ENCODE measurements at regions not wholly inside any gene's neighbourhood (a gene's known extent, or its start where the extent isn't known, plus 50 kb on each side); places are given as distances from the start of the nearest gene placed in this dataset.

DNA sequence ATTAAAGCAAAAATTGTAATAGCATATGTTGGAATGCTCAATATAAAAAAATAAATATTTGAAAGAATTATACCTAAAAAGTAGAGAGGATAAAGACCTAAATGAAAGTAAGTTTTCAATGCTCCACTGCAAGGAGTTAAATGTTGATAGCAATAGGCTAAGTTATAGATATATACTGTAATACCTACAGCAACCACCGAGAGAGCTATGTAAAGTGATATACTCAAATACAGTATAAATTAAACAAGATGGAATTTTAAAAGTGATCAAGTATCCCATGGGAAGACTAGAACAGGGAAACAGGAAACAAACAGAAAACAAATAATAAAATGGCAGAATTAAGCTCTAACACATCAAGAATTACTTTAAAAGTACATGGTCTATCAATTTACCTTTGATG lies 73.9 kb downstream of the CASP3 start:
- H3K4me1 ChIP-seq, result no peaks in the 10 kb centered on the region
- H3K4me2 ChIP-seq, result no peak overlapping the region
- no peak overlapping the region for H3K4me3 ChIP-seq
- no peaks in the 10 kb centered on the region for H3K36me3 ChIP-seq
- no peak for TF ChIP-seq Cebpa-rat (IDR thresholded peaks at IDR 0.05)
- no peak overlapping the region for H3K9ac ChIP-seq
- no peaks in the 10 kb centered on the region for H3K27me3 ChIP-seq
- no peaks in the 10 kb centered on the region for H4K20me1 ChIP-seq
- H3K9me3 ChIP-seq (replicated peaks in 1 of 11), result peaks cover 9 to 20% (median 14%) of the 10 kb centered on the region in 11 experiments
- no peak overlapping the region for H3K27ac ChIP-seq

- no peak for TF ChIP-seq Cebpa-rat (IDR thresholded peaks at IDR 0.05)
- Histone ChIP-seq H3K36me3 (no peaks in the 10 kb centered on the region), H3K9ac (no peak overlapping the region), H4K20me1 (no peaks in the 10 kb centered on the region), H3K27me3 (no peaks in the 10 kb centered on the region), H3K4me1 (no peaks in the 10 kb centered on the region), H3K27ac (no peak overlapping the region), H3K4me2 (no peak overlapping the region), H3K9me3 (replicated peaks in 1 of 11) (peaks cover 4 to 16% (median 9%) of the 10 kb centered on the region in 11 experiments), H3K4me3 (no peak overlapping the region)
Measured at GRCh38 chr4:184574861-184575260, 74.4 kb downstream of the CASP3 start.

DNA sequence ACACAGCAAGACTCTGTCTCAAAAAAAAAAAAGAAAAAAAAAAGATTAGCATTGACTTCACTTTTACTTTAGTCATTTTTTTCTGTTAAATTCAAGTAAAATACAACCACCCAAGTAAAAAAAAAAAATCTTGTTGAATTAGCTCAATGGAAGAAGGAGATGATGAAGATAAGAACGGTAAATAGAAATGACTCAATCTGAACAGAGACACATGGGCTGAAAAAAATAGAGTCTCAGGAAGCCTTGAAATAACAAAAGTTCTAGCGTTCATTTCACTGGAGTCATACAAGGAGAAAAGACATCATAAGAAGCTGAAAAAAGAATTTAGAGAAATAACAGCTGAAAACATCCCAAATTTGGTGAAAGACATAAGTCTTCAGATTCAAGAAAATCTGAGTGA lies 75.5 kb downstream of the CASP3 start:
- no peak for TF ChIP-seq Cebpa-rat (IDR thresholded peaks at IDR 0.05)
- H3K4me3 ChIP-seq, result no peak overlapping the region
- H3K4me1 ChIP-seq, result no peaks in the 10 kb centered on the region
- no peaks in the 10 kb centered on the region for H4K20me1 ChIP-seq
- H3K36me3 ChIP-seq, result no peaks in the 10 kb centered on the region
- H3K9me3 ChIP-seq (replicated peaks in 1 of 11), result peaks cover 0 to 7% (median 0%) of the 10 kb centered on the region in 11 experiments; a peak in 1 of 22 replicates
- no peak overlapping the region for H3K27ac ChIP-seq
- no peak overlapping the region for H3K9ac ChIP-seq
- H3K4me2 ChIP-seq, result no peak overlapping the region
- no peaks in the 10 kb centered on the region for H3K27me3 ChIP-seq

DNA sequence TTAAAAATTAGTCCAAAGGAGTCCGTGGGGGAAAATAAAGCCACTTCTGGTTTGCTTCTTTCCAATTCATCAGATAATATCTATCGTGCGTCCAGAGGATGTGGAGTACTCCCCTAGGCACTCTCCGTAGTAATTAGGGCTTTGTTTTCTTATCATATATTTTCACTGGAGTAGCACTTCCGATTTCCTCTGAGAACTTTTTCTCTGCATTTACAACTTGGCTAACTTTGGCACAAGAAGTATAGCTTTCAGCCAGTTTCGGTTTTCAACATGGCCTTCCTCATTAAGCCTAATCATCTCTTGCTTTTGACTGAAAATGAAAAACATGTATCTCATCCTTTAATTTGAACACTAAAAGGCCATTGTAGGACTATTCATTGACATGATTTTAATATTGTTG lies 80.5 kb downstream of the CASP3 start:
- Histone ChIP-seq H3K27ac (no peak overlapping the region), H3K36me3 (no peaks in the 10 kb centered on the region), H3K27me3 (no peaks in the 10 kb centered on the region), H3K9ac (no peak overlapping the region), H3K9me3 (replicated peaks in 1 of 11) (peaks cover 0 to 19% (median 11%) of the 10 kb centered on the region in 11 experiments; a peak in 10 of 22 replicates), H3K4me1 (no peaks in the 10 kb centered on the region), H3K4me2 (no peak overlapping the region), H4K20me1 (no peaks in the 10 kb centered on the region), H3K4me3 (no peak overlapping the region)
- TF ChIP-seq Cebpa-rat (IDR thresholded peaks at IDR 0.05), result no peak

- H3K36me3 ChIP-seq, result no peaks in the 10 kb centered on the region
- no peaks in the 10 kb centered on the region for H3K27me3 ChIP-seq
- no peaks in the 10 kb centered on the region for H4K20me1 ChIP-seq
- no peak for TF ChIP-seq Cebpa-rat (IDR thresholded peaks at IDR 0.05)
- no peak overlapping the region for H3K4me3 ChIP-seq
- H3K27ac ChIP-seq, result no peak overlapping the region
- no peak overlapping the region for H3K9ac ChIP-seq
- peaks cover 0 to 19% (median 11%) of the 10 kb centered on the region in 11 experiments; a peak in 9 of 22 replicates for H3K9me3 ChIP-seq (replicated peaks in 1 of 11)
- no peak overlapping the region for H3K4me2 ChIP-seq
- no peaks in the 10 kb centered on the region; a peak in 1 of 20 replicates for H3K4me1 ChIP-seq
Measured at GRCh38 chr4:184563621-184564020, 85.6 kb downstream of the CASP3 start.

DNA sequence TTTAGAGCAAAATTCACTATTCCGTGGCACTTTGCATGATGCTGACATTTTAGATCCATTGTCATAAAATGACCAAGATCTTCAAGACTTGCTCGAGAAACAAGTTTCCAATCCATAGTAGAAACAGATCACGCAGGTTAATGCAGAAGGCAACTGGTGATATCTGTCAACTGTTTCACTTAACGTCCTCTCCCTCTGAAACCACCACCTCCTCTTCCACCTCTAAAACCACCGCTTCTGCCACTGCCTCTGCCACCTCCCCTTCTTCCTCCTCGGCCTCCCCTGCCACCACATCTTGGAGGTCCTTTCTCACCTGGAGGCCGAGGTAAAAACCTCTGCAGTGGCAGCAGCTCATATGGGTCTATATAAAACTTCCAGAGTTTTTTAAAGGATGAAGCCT lies 84.6 kb upstream of the IRF2 start:
- Histone ChIP-seq H3K27ac (no peak overlapping the region), H3K36me3 (no peaks in the 10 kb centered on the region), H3K4me2 (no peak overlapping the region), H3K4me1 (no peaks in the 10 kb centered on the region; a peak in 1 of 20 replicates), H3K27me3 (no peaks in the 10 kb centered on the region), H4K20me1 (no peaks in the 10 kb centered on the region), H3K4me3 (no peak overlapping the region), H3K9ac (no peak overlapping the region), H3K9me3 (replicated peaks in 1 of 11) (peaks cover 0 to 4% (median 0%) of the 10 kb centered on the region in 11 experiments; a peak in 1 of 22 replicates)
- no peak for TF ChIP-seq Cebpa-rat (IDR thresholded peaks at IDR 0.05)

GRCh38 chr4:184553891-184554290 lies 79.5 kb upstream of the IRF2 start:
- Histone ChIP-seq H3K9ac (no peak overlapping the region), H3K4me1 (peaks cover 0 to under 1% (median 0%) of the 10 kb centered on the region in 10 experiments; a peak in 3 of 20 replicates), H3K4me3 (no peak overlapping the region), H3K27me3 (no peaks in the 10 kb centered on the region), H3K9me3 (replicated peaks in 1 of 11) (peaks cover 0 to 4% (median 0%) of the 10 kb centered on the region in 11 experiments; a peak in 1 of 22 replicates), H4K20me1 (no peaks in the 10 kb centered on the region), H3K36me3 (no peaks in the 10 kb centered on the region), H3K27ac (no peak overlapping the region), H3K4me2 (no peak overlapping the region)
- TF ChIP-seq Cebpa-rat (IDR thresholded peaks at IDR 0.05), result no peak

DNA sequence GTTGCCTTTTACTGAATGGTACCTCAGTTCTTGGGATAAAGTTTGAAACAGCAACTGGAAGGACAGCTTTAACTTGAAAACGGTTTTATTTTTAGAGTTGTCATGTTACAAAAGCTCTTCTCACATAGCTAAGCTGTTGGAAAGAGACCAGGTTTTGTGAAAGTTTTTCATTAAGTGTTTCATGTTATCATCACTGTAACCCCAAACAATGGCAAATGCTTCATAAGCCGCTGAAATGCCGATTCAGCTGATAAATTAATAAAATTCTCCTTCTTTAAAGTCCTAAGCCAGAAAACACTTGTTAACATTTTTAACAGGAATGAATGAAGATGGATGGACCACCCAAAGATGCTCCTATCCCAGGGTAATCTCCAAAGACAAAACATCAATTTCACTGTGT lies 76.1 kb upstream of the IRF2 start:
- TF ChIP-seq Cebpa-rat (IDR thresholded peaks at IDR 0.05), result no peak
- H3K27me3 ChIP-seq, result no peaks in the 10 kb centered on the region

DNA sequence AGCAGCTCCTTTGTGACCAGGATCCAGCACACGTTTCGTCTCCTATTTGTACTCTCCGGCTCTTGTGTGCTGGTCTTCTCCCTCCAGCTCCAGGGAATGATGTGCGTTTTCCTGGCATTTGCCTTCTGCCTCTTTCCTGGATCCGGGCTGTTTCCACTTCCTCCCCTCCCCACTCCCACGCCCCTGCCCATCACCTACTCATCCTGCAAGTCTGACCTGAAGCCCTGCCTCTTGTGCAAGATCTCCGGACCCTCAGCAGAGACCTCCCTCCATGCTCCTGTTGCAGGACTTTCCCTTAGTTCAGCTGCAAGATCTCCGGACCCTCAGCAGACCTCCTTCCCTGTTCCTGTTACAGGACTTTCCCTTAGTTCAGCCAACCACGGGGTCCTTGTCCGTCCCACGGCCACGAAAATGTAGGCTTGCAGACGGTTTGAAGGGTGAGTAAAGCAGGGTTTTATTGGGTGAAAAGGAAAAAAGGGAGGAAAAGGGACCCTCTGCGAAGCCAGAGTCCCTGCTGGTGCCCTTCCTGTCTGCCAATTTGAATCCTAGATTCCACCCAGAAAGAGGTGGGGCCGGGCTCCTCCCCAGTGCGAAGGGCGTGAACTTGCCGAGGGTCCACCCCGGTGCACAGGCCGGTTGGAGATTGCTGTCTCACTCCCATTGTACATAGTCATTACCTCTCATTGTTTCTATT lies 74.4 kb upstream of the IRF2 start:
- Histone ChIP-seq H3K4me2 (peak overlapping the region in 3 of 11 experiments; percentile 1 to 58 (median 13); a peak in 5 of 22 replicates), H3K4me3 (no peak overlapping the region), H3K27me3 (no peaks in the 10 kb centered on the region), H3K36me3 (no peaks in the 10 kb centered on the region), H3K27ac (no peak overlapping the region), H3K4me1 (peaks cover 13 to 25% (median 19%) of the 10 kb centered on the region in 10 experiments), H4K20me1 (no peaks in the 10 kb centered on the region), H3K9ac (no peak overlapping the region), H3K9me3 (replicated peaks in 1 of 11) (peaks cover 0 to 8% (median 0%) of the 10 kb centered on the region in 11 experiments; a peak in 1 of 22 replicates)
- no peak for TF ChIP-seq Cebpa-rat (IDR thresholded peaks at IDR 0.05)

More for the DNA sequence above, 76.1 kb upstream of the IRF2 start:
- Histone ChIP-seq H3K4me1 (peaks cover 13 to 25% (median 19%) of the 10 kb centered on the region in 10 experiments), H3K4me2 (no peak overlapping the region), H3K27ac (no peak overlapping the region), H3K4me3 (no peak overlapping the region), H3K9ac (no peak overlapping the region), H3K9me3 (replicated peaks in 1 of 11) (peaks cover 0 to 8% (median 0%) of the 10 kb centered on the region in 11 experiments; a peak in 1 of 22 replicates), H3K36me3 (no peaks in the 10 kb centered on the region), H4K20me1 (no peaks in the 10 kb centered on the region)

DNA sequence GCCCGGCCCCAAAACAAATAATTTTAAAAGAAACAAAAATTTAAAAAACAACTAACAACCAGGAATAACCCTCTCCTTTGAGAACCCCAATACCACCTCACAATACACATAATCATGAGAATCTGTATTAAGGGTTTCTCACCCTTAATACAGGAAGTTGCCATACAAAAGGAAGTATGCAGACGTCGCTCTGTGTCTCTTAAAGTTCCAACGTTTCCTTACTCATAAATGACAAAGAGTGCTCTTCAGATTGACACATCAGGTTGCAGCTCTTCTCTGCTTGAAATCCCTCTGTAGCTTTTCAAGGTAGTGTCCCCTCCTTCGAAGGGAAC lies 73.9 kb upstream of the IRF2 start:
- no peaks in the 10 kb centered on the region for H4K20me1 ChIP-seq
- H3K36me3 ChIP-seq, result no peaks in the 10 kb centered on the region
- no peaks in the 10 kb centered on the region for H3K27me3 ChIP-seq
- peaks cover 13 to 25% (median 19%) of the 10 kb centered on the region in 10 experiments for H3K4me1 ChIP-seq
- no peak overlapping the region for H3K27ac ChIP-seq
- H3K4me2 ChIP-seq, result peak overlapping the region in 3 of 11 experiments; percentile 1 to 58 (median 13); a peak in 5 of 22 replicates
- H3K9me3 ChIP-seq (replicated peaks in 1 of 11), result peaks cover 0 to 8% (median 0%) of the 10 kb centered on the region in 11 experiments; a peak in 1 of 22 replicates
- no peak overlapping the region for H3K9ac ChIP-seq
- H3K4me3 ChIP-seq, result no peak overlapping the region
- no peak for TF ChIP-seq Cebpa-rat (IDR thresholded peaks at IDR 0.05)

All from BLaER1 treated with 17β-estradiol and CSF1 and Interleukin-3, amounts not matched to agents 10 nM and 100 nM (cell line).